ENCODE measurements at regions not wholly inside any gene's neighbourhood (a gene's known extent, or its start where the extent isn't known, plus 50 kb on each side); places are given as distances from the start of the nearest gene placed in this dataset.

DNA sequence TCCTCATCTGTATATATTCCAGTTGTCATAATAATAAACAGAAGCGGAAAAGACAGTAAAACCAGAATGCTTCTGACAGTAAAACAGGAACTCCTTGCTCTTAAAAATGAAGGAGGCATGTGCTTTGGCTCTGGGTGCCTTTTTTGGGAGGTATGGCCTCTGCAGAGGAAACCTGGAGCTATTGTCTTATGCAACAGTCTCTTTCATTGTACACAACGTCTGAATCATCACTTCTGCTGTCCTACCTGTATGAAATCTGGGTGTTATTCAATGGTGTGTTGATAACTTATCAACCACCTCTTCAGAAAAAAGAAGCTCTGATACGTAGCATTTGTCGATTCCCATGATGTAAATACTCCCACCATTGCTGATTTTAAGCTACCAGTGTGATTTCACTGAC is 64.8 kb downstream of the CDCA7 start:
- no peak for DNase-seq

DNA sequence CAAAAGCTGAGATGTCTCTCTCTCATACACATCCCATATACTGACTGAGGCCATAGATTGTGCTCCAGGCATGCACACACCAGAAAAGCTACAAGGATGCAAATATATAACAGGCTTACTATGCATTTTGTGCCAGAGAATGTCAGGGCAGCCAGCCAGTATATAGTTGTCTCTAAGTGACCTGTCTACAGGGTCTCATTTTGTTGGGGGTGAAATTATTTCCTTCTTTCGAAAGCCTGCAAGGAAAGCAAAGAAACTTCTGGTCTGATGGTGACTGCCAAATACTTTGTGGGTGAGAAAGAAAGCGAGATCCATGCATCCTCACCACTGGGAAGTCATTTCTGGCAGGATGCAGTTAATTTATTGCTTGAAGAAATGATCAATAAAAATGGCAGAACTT is 70.2 kb downstream of the CDCA7 start:
- DNase-seq: no peak

DNA sequence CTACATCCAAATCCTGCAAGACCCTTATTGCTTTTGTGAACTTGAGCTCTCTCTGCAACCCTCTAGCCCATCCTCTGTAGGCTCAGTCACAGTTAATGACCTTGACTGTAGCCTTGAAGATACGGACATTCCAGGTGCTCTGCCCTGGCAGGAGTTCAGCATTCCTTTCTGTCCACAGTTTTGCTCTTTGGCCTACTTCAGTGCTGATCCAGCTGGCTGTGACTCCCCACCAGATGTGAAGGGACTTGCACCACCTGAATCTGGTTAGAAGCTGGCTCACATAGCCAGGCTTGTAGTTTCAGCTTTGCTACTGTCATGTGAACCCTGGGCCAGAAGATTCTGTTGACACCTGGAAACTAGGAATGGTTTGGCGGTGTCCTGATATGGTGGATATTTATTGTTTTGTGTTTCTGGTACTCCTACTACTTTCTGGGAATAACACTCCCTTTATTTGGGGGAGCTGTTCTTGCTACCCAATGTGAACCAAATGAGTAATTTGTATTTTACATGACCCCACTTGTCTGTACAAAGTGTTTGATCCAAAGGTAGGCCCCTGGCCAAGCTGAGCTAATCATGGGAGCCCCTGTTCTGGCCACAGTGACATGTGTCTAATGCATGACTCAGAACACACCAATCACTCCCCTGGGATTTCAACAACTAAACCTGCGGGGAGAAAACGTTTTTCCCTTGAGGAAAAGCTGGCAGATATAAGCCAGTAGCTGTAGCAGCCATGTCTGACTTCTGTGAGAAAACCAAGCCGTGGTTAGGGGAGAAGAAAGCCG is 73.4 kb downstream of the CDCA7 start:
- no peak for DNase-seq

DNA sequence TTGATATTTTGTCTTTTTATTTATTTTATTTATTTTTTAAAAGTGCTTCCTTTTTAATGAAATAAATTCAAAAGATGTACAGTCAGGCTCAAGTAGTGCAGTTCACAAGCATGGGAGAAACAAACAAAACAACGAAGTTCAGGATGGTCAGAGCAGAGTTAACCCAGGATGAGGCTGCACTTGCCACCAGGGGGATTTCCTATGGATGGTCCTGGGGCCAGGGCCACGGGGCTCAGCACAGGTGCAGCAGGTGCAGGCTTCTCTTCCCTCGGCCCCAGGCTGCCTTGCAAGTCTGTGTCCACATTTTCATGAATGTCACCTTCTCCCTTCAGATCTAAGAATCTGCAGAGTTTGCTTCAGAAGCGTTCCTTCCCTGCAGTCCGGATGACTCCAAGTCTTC is 76.5 kb downstream of the CDCA7 start:
- DNase-seq: no peak

DNA sequence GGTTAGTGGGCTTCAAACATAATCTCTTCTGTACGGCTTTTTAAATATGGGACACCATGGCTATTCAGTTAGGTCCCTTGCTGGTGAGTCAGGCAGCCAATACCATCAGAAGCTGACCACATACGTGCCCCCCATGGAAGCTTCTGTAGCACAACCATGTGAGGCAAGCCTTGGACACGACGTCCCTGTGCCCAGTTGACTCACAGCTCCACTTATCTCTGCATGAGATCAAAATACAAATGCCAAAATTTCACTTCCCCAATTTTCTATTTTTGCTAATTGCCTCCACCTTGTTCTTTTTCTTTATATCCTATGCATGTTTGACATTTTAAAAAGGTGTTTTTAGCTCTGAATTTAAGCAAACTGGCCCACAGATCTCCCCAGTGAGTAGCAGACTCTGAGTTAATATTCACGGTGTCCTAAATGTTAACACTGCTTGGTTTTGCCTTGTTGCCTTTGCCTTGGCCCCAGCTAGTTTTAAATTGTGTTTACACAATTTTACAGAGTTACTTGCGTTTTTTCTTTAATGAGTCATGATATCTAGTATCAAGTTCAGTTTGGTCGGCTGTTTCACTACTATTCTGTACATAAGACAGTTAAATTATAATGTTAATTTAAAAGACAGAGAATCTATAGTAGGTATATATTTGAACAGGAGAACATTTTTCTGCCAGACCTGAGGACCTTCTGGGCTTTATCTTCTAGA is 77.5 kb downstream of the CDCA7 start:
- no peak for DNase-seq

DNA sequence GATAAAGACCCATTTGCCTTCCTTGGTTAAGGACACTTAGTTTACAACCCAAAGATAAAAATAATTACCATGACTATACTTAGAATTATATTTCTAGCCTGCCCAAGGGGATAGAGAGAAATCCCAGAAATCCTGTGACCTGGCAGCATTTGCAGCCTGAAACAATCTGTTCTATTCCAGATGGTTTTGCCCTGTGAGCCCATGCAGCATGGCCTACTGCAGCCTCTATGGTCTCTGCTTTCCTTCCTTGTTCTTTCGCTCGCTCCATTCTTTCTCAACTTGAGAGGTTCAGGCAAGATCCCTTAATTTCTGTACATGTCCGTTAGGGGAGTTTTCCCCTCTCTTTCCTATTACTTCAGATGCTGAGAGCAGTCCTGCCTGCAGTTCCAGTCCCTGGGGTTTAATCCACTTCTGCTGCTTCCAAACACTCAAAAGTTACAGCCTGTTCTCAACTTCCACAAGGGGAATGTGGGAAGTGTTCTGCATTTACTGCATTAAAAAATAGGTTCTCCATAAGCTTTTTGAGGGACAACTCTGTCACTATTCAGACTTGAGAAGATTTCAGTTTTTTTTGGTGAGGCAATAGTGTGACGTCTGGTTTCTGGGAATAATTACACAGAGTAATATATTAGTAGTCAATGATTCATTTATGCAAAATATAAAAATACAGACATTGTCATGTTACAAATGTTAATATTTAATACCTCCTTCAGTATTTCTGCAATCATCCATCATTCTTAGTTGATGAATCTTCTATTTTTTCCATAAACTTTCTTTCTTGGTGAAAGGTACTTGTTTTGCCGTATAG is 80.3 kb downstream of the CDCA7 start:
- no peak for DNase-seq

DNA sequence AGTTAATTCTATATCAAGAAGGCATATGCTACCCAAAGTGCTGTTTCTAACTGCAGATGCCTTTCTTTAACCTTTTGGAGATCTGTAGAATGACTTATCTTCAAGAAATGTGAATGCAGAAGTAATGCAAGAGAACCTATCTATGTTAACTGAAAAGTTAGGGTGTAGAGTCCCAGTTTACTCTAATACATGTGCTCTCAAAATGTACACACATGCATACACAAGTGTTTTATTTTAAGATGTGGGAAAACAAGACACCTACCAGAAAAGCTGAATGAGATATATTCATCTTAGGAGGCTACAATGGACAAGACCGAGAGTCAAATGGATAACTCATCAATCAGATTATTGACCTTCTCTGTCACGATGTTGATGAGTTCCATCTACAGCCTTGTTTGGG is 80.9 kb downstream of the CDCA7 start:
- DNase-seq: no peak

DNA sequence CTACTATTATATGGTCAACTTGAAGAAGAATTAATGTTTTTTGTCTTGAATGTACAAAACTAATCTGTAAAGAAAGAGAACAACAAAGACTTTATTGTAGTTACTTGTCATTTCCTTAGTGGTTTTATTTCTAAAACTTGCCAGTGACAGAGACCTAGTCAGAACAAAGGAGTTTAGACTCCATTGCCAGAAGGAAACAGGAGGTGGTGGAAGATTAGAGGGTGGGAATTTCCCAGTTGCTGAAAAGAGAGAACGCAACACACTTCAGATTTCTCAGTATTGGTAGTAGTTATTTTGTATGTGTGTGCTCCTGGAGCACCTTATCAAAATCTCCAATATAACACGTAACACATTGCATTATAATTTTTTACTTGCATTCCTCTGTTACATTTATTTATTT is 81.4 kb downstream of the CDCA7 start:
- DNase-seq: peak in 1 of 6 experiments; percentile 4

DNA sequence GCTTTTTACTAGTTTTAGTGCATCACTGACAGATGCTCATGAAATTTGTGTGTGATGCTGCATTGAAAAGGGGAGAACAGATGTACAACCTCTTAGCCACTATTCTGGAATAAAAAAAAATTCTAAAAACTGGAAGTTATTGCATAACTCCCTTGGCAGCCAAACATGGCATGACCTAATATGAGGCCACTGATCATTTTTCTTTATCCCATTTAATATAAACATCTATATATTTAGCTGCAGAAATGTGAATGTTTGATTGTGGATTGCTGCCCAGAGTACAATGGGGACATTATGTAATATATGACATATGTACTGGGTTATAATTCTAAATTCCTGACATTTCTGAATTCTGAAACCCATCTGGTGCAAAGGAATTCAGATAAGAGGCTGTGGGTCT is 86.5 kb downstream of the CDCA7 start:
- no peak for DNase-seq

DNA sequence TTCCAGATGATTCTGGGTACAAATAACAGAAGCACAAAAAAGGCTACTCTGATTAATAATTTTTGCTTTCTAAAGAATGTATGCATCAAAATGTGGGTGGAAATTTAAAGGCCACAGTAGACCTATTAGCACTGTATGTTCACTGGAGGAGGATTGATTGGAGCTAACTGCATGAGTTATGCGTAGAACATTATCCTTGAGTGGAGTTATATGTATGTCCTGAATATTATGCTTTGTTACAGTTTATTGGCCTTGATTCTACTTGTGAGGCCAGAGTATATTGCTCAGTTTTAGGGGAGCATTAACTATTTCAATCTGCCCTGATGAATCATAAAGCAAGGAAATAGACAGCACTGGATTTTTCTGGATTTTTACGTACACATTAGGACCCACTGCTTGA is 87.9 kb downstream of the CDCA7 start:
- DNase-seq: no peak

DNA sequence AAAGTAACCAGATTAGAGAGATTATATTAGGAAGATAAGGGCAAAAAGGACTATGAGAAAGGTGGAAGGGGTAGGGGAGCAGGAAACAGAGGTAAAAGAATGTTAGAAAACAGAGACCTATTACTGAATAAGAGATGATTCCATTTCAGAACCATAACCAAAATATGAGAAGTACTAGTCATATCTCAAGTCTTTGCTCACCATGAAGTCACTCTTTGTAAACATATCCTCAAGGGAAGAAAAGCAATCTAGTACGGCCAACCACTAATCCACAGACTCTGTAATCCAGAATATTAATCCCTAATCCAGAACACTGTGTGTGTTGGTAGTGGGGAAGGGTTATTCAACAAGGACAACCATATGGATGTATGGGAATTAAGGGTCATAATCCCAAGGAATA is 92.0 kb downstream of the CDCA7 start:
- DNase-seq: no peak

DNA sequence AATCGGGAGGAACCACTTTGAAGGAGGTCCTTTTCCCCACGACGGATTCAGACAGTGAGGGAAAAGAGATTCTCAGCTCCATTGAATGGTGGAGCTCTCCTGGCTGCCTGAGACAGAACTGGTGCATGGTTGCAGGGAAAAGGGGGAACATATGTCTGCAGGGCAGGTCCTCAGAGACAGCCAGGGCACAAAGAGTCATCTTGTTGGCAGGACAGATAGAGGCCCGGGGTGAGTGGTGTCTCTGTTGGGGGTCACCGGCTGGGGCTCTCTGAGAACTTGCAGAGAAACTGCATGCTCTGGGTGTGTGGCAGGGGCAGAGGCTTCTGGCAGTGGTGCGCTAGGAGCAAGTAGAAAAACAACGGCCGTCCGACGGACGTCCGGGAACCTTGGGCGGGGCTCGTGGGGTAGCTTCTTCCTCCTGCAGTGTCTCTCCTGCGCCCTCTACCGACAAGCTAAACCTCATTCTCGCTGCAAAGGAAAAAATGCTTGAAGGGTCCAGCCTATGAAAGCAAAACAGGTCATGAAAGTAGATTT is 94.3 kb downstream of the CDCA7 start:
- DNase-seq: peak in 5 of 6 experiments; percentile 1 to 34 (median 27)

DNA sequence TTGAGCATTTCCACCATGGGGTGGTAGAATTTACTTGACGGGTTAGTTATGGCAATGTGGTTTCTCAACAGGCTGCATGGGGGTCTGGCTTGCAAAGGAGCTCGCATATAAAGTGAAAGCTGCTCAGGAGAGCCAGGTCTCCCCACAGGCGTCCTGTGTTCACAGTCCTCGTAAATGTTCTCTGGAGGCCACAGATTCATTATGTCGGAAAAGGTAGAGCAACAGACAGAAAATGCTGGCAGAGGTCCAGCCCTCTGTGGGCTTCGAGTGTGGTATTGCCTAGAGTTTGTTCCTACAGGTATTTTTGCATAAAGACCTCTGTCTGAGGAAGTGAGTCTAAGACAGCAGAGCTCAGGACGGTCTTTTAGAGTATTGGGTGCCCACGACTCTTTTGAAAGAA is 96.4 kb downstream of the CDCA7 start:
- DNase-seq: peak in 3 of 6 experiments; percentile 47 to 54 (median 52)

DNA sequence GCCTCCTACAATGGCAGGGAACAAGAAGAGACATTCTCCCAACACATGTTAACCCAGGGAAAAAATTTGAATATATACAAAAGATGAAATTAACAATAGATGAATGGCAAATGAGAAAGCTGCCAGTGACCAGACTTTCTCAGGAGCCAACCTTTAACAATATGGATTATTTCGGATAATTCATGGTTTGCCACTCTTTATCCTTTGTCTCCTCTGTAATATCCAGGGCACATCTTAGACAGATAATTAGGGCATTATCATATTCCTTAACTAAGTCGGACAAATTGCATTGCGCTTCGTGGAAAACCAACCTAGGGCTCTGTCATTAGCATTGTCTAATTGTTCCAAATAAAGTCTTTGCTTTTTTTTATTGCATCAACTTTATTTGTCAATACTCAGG is 97.3 kb downstream of the CDCA7 start:
- DNase-seq: no peak

DNA sequence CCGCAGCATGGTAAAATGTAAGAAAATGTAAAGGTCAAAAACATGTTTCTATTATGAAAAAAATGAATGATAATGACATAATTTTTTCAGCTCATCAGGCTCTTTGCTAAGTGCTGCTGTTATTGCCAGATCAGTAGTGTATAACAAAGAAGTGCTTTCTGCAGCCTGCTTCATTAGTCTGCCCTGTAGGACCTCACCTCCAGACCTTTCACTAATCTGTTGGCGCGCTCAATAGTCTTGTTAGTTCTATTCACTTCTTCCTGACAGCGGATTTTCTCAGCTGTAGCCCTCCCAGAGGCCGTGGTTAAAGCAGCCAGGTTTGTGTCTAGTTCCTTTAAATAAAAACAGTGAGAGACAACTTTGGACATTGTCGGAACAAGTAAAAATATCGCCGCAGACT is 97.7 kb downstream of the CDCA7 start:
- no peak for DNase-seq

DNA sequence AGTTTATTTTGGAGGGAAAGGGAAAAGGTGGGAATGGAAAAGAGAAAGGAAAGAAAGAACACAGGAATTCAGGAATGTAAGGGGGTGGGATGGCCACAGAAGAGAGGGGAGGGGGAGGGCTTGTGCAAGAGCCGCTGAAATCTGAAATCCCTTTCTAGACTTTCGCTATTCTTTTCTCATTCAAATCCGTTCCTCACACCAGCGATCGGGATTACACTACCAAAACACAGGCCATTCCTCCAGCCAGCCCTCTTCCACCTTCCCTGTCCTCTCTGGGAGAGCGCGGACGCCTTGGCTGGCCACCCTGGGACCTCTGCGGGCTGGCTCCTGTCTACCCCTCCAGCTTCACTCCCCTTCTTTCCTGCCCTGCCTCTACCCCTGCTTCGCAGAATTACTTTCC is 102.3 kb downstream of the CDCA7 start:
- no peak for DNase-seq

DNA sequence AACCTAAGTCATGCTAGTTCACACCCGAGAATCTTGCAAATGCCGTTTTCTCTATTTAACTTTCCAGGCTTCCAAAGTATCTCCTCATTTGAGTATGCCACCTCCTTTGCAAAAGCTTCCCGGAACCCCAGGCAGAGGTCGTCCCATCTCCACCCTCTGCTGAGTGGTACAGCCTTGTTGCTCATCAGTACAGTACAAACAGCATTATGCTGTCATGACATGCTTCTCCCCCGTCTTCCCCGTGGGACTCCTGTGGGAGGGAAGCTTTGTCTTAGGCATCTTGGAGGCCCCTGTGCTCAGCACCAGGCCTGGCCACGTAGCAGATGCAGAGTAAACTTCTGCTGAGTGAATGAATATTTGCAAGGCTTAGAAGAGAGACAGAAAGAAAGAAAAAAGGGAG is 102.7 kb downstream of the CDCA7 start:
- no peak for DNase-seq

DNA sequence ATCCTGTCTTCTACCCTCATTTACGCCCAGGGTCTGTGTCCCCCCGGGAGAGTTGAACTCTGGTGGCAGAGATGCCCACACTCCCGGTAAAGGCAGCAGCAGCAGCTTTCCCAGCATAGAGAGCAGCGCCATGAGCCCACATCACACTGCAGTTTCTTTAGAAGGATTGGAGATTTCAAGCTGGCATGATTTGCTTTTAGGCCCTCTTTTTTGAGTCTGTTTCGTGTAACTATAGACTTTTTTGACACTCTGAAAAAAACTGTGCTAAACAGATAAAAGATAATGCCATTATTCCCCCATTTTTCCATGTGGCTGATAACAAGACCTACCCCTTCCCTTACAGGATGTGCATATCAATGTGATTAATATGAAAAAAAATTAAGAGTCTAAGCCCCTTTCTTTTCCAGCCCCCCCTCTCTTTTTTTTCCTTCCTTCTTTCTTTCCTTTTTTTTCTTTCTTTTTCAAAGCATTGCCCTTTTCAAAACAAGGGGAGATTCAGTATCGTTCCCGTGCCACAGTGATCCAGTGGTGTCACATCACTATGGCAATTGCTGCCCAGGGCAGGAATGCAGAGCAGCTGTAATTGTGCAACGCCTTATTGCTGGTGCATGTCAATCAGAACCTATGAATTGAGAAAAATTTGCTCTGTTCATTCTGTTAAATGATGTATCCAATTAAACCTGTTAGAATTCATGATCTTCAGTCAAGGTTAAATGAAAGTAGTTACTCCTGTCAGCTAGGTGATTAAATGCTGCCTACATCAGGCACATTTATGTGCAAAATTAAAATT is 104.5 kb downstream of the CDCA7 start:
- DNase-seq: no peak

DNA sequence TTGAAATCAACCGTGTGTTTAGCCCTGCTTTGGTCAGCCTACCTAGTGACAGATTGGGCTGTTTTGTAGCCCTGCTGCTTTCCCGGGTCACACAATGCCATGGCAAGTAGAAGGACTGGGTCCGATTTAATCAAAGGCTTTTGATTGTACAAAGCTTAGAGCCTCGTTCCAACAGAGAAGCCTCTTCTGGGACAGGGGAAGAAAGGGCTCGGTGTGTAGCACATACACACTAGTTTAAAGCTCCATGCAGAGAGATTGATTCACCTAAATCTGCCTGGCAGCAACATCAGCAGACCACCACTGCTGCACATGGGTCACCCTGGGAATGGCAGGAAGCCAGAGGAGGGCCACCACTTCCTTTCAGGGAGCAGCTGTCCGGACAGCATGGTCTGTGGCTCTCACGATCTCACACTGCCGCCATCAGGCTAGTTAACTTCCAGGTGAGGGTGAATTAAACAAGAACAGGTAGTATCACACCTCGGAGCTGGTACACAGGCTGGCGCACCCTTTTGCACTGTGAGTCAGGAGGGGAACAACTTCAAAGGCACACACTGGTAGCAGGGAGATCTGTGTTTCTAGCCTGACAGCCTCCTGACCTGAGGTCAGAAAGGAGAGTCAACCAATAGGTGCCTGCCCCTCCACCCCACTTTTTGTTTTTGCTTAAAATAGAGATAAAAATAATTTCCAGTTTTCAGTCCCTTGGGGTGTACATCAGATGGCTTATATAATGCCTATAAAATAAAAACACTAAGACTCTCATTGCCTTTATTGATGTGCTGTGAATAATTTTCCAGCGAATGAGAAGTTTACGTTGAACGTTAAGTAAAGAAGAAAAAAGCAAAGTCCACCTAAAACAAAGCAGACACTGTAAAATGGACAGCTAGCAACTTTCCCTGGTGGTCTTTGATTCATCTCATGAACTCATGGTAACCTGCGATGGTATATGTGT is 108.5 kb downstream of the CDCA7 start:
- DNase-seq: no peak

DNA sequence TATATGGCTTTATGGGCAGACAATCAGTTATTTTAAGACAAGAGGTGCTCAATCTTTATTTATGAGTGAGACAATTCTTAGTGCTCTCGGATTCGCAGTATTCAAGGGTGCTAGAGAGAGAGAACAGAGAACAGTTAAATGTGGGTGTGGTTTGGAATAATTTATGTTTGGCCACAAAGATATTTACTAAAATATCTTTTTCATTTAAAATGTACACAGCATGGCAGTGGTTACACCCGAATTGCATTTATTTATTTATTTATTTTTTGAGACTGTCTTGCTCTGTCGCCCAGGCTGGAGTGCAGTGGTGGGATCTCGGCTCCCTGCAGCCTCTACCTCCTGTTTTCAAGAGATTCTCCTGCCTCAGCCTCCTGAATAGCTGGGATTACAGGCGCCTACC is 109.2 kb downstream of the CDCA7 start:
- no peak for DNase-seq

DNA sequence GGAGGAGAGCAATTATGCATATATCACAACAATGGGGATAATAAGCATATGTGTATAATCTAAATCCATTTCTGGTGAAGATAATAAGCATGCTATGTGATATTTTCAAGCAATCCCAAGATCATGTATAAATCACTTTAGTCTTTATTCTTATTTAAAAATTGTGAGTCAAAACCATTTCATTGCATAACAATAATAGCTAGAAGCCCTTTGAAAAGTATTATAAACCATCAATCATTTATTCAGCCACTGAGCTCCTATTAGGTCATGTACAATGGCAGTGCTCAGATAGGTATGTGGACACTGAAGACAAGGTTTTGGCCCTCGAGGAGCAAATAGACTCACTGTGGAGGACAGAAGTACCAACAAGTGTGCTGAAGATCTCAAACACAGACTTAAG is 113.1 kb downstream of the CDCA7 start:
- DNase-seq: no peak

Measured in stimulated activated naive CD4-positive, alpha-beta T cell (primary cell).